Fibroblast of skin of left quadriceps (primary cell): ENCODE measurements at regions not wholly inside any gene's neighbourhood (a gene's known extent, or its start where the extent isn't known, plus 50 kb on each side); places are given as distances from the start of the nearest gene placed in this dataset.

ENCODE experiments used
- DNase-seq, 2 experiments: peaks; one replicate each; pipeline ENCODE4 v3.0.0-alpha.2; 2013; ENCODE audit warnings: low read depth in 2 of 2

DNA sequence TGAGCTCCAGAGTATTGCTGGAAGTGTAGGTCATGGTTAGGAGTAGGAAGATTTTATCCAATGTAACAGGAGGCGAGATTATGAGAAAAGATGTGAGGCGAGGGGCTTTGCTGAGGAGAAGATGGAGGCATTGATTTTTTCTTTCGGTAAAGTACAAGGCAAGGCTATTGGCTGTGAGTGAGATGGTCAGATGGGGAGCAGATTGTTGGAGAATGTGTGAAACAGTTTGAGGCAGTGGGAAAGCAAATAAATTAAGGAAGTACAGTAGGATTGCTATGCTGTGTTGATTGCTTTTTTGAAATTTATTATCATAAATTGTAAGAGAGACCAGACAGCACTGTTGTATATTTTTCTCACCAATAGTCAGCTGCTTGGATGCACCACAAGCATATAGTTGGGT, 173.3 kb downstream of the KCNE4 start:
- no peak for DNase-seq

- DNase-seq: no peak
These were observed 174.3 kb downstream of the KCNE4 start for GRCh38 chr2:223226264-223226663.

GRCh38 chr2:223227338-223227737, 175.3 kb downstream of the KCNE4 start:
- peak; percentile 18 to 21 for DNase-seq

DNA sequence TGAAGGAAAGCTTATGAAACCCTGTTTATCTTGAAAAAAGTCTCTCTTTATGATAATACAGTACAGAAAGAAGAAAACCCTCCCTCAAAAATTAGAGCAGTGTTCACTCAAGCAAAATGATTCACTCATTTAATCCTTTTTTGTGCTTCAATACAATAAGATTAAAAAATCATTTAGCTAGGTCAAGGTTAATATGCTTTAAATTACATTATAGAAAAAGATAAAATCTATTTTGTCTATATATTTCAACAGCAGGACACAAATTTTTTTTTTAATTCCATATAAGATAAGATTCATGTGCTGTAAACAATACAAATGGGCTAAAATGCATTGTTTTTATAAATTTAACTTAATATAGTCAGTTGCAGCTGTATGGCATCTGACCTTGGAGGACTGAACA, 176.9 kb downstream of the KCNE4 start:
- DNase-seq: no peak

- no peak for DNase-seq
These were observed 178.4 kb downstream of the KCNE4 start for GRCh38 chr2:223230352-223230751.

DNA sequence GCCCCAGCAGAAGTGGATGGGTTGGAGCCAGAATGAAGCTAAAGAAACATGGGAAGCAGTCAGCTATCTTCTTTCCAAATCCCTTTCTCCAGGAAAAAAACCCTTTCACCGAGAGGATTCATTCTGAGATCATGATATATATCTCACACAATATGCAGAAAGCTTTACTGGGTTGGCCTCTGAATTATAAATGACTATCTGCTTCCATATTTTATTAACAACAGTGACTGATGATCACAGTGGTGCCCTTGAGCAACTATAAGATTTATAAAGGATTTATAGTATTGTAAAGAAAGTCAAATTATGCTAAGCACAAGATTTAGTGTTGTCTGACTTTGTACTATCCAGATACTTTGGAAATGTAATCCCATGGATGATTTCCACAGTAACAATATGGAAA, 180.3 kb downstream of the KCNE4 start:
- DNase-seq: no peak

GRCh38 chr2:223232896-223233295, 180.9 kb downstream of the KCNE4 start:
- no peak for DNase-seq

DNA sequence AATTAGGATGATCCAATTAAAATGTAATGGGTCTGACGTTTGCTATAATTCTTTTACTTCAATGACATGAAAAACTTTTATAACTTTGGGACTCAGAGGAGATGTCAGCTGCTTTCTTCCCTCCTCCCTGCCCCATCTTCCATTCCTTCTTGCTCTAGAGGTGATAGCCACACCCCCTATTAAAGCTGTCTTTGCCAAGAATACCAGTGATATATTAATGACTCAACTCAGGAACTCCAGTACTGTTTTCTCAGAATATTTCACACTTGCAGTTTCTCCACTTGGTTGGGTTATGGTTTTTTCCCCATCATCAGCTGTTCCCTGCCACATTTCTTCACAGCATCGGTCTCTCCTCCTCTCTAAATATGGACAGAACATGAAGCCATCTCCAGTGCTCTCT, 184.0 kb downstream of the KCNE4 start:
- peak; percentile 15 to 20 for DNase-seq

DNA sequence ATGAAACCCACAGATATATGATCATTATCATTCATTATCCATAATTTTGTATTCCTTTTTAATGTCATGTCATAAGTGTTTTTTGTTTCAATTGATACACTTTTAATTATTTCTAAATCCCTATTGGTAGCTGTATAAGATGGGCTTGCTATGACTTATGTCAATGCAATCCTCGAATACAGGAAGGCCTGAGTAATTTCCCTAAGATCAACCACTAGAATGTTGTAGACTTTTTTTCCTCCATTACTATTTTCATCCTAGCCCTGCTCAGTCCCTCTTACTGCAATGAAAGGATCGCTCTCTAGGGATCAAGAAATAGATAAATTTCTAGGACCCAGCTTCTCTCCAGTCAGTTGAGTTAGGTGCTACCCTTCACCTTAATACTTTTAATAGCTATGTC, 186.3 kb downstream of the KCNE4 start:
- no peak for DNase-seq

- DNase-seq: no peak
These were observed 191.2 kb downstream of the KCNE4 start for GRCh38 chr2:223243233-223243632.

DNA sequence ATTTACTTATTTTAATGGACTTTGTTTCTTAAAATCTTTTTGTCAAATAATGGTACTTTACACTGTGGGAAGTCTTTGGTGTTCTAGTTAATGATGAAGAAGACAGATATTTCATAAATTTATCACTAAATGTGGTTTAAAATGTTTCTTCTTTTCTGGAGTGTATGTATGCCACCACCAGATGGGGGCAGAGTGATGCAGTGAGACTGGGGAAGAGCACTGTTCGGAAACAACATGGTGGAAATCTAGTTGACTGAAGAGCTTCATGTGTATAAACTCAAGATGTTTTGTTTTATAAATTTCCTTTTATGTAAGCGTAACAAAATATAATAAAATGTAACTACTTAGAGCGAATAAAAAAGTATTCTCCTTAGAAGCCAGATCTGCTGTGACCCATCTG, 195.1 kb downstream of the KCNE4 start:
- DNase-seq: no peak

DNA sequence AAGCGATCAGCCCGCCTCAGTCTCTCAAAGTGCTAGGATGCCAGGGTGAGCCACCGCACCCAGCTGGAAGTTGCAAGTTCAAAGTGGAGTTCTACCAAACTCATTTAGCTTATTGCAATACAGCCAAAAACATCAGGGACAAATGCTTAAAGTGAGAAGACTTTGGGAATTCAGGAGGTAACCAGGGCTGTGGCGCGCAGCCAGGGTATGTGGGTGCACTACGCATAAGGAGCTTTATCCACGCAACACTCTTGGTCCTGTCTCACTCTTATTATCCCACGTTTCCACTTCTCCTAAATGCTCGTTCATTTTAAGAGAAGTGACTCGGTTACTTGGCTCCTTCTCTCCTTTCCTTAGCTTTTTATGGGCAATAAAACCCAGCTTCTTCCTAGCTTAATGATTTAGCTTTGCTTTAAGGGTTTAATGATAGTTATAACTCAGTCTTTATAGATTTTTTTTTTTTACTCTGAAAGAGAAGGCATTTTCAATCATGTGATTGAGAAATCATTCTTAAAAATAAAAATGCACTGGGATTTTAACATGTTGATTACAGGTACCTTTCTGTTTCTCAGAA, 199.8 kb downstream of the KCNE4 start:
- DNase-seq: no peak

- peak in 1 of 2 experiments; percentile 4 for DNase-seq
These were observed 208.7 kb downstream of the KCNE4 start for GRCh38 chr2:223260681-223261080.

DNA sequence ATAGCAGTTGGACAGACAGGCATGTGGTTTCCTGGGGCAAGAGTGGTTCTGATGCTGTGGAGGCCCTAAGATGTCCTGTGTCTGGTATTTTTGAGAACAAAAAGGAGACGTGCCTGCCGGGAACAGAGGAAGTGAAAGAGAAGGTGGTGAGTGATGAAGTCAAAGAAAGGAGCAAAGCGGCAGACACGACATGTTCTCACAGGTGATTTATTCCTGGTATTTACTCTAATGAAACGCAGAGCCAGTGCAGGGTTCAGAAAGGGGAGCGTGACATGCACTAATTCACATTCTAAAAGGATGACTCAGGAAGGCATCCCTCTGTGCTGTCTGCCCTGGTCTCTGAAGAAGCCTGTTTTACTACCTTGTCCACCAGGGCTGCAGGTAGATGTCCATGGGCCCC, 211.0 kb downstream of the KCNE4 start:
- peak; percentile 53 to 57 for DNase-seq

GRCh38 chr2:223264541-223265193, 212.7 kb downstream of the KCNE4 start:
- DNase-seq: no peak

GRCh38 chr2:223267160-223267951, 215.4 kb downstream of the KCNE4 start:
- DNase-seq: no peak

DNA sequence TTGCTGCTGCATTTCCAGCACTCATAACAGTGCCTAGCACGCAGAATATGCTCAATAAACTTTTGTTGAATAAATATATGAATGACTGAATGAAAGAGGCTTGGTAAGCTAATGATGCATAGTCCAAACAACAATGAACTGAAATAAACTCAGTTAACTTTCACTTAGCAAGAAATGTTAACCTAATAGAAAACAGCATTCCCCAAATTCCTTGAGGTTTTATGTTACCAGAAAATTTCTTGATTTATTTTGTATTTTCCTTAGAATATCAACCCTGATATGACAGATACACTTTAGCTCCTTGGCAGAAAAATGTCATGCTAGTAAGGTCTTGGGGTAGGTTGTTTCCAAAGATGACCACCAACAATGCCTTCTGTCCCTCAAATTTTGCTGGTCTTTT, 217.4 kb downstream of the KCNE4 start:
- DNase-seq: peak in 1 of 2 experiments; percentile 1

DNA sequence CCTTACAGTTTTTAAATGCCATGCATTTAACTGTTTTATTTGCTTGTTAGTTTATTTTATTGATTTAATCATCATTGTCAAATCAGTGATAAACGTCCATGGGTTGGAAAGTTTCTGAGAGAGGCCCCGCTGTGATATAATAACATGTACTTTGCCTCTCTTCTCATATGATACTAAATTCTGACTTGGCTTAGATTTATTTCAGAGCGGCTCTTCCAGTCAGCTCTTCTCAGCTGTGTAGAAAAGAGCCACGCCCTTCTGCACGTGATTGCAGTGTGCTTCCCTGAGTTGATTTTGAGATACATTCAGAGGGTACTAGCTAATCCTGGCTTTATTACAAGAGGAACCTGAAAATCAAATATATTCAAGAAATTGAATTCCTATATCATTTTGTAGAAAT, 218.6 kb downstream of the KCNE4 start:
- no peak for DNase-seq

- DNase-seq: no peak
These were observed 222.0 kb downstream of the KCNE4 start for GRCh38 chr2:223273995-223274394.

DNA sequence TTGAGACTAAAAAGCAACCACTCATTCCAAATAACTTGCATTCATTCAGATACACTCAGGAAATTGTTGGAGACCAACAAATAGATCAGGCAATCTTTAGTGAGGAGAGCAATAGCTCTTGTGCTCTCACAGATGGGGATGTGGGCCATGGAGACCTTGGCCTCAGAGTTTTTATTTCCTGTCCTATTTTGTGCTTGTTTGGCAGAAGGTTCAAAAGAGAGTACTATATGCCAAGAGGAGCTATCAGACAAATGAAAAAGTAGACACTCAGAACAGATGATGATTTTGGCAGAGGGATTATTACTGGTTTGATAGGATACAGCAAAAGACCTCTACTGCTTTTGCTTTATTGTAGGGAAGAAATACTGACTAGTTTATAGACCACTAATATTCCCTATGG, 230.2 kb downstream of the KCNE4 start:
- no peak for DNase-seq

GRCh38 chr2:223283329-223283728, 231.3 kb downstream of the KCNE4 start:
- DNase-seq: no peak

GRCh38 chr2:223283771-223284170, 231.8 kb downstream of the KCNE4 start:
- DNase-seq: no peak
